ENCODE measurements at regions not wholly inside any gene's neighbourhood (a gene's known extent, or its start where the extent isn't known, plus 50 kb on each side); places are given as distances from the start of the nearest gene placed in this dataset.
"Not testable (repeated sequence)": the region's sequence is repeated elsewhere in the genome, so short reads cannot be mapped to it uniquely, and the experiment has no call there.

DNA sequence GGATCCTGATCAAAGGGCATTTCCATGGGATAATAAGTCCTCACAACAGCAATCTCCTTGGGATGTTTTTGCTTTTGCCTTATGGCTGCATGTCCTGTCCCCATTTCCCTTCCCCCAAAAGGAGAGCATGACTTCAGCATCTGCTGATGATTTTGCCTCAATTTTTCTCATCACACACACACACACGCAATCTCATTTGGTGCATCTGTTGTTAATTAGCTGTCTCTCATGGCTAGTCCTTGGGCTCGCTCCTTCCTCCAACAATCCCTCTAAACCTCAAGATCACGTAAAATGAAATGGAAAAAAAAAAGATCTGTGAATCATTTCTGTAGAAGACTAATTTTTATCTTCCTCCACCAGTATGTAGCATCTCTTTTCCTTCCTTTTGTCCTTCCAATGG lies 153.6 kb downstream of the RBMX2 start:
- DNase-seq = no peak

DNA sequence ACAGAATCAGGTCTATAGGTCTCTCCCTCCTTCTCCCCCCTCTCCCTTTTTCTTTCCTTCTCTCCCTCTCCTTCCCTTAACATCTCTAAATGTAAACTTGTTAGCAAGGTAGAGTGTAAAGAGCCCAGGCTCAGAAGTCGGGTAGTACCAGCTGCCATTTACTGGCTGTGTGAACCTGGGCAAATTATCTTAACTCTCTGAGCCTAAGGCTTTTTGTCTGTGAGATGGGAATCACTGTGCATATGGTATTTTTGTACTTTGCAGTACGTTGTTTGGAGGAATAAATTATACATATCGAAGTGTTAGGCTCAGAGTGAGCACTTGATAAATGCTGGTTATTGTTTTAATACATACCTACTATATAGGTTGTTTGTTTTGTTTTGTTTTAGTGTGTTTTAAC lies 154.0 kb downstream of the RBMX2 start:
- no peak for DNase-seq

DNA sequence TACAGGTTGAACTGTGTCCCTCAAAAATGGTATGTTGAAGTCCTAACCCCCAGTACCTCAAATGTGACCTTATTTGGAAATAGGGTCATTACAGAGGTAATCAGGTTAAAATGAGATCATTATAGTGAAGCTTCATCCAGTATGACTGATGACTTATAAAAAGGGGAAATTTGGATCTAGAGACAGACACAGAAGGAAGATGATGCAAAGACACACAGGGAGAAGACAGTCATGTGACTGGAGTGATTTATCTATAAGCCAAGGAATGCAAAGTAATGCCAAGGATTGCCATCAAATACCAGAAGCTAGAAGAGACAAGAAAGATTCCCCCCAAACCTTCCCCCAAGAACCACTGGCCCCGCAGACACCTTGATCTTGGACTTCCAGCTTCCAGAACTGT lies 155.2 kb downstream of the RBMX2 start:
- no peak for DNase-seq

DNA sequence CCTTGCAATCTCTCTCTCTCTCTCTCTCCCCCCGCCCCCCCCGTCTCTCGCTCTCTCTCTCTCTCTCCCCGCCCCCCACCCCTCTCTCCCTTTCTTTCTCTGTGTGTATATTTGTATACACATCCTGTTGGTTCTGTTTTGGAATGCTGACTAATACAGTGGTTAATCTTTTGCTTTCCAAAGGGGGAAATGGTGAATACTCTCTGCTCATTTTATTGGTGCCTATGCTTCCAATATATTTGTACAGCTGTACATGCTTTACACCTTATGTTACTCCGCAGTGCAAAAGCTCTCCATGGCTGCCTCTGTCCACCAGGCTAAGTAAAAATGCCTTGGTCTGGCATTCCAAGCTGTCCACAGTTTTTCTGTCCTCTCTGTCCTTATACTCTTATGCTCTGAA lies 158.8 kb downstream of the RBMX2 start:
- DNase-seq = no peak

DNA sequence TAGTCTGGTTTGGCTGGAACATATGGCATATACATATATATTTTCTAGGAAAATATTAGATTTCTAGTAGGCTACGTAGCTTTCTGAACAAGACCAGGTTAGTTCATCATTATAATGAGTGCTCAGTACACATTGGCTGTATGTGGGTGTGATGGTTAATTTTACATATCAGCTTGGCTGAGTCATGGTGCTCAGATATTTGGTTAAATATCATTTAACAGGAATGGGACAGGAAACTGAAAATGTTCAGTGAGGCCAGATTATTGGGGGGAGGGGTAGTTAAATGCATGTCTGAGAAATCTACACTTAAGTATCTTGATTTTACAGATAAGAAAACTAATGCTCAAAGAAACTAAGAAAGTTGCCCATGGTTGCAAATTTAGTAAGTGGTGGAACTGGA lies 160.1 kb downstream of the RBMX2 start:
- DNase-seq = no peak

DNA sequence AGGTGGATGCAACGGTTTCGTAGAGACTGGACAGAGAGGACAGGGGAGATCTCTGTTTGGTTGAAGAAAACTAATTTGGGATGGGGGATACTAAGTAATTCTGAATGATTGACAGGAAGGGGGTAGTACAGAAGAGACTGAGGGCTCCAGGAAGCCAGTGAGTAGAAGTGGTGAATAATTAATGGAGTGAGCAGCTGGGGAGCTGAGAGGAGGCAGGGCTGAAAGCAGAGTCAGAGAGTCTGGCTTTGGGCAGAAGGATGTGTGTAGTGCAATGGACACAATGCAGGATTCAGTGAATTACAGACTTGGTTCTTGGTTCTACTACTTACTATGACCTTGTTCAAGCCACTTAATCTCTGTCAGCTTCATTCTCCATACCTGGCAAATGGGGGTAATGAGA lies 161.7 kb downstream of the RBMX2 start:
- DNase-seq = no peak

DNA sequence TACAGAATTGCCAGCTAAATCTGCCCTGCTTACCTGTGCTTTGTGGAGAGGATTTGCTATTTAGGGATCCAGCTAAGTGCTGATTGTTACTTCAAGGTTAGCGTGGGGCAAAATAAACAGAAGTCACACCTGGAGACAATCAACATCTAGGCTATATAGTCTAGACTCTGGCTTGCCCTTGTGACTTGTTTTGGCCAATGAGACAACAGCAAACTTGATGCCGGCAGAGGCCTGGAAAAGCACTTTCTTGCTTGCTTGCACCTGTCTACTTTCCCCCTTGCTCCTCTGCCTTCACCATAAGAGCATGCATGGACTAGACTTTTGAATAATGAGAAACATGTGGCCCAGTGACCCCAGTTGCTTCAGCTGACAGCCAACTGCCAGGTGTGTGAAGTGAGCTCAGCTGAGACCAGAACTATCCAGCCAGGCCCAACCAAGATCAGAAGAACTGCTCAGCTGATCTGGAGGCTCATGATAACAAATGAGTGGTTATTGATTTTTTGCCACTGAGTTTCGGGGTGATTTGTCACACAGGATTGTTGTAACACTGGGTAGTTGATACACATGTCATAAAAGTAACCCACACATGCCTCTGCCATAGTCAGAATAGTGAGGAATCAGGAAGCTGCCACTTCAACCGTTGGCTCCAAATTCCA lies 164.4 kb downstream of the RBMX2 start:
- DNase-seq = no peak

DNA sequence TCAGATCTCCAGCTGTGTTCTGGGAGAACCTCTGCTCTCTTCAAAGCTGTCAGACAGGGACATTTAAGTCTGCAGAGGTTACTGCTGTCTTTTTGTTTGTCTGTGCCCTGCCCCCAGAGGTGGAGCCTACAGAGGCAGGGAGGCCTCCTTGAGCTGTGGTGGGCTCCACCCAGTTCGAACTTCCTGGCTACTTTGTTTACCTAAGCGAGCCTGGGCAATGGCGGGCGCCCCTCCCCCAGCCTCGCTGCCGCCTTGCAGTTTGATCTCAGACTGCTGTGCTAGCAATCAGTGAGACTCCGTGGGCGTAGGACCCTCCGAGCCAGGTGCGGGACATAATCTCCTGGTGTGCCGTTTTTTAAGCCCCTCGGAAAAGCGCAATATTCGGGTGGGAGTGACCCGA lies 171.2 kb downstream of the RBMX2 start:
- DNase-seq = not testable (repeated sequence)

All from 8988T (cell line).